CD4-positive, alpha-beta T cell treated with Interleukin-21 for 1 hour (primary cell): ENCODE measurements at regions not wholly inside any gene's neighbourhood (a gene's known extent, or its start where the extent isn't known, plus 50 kb on each side); places are given as distances from the start of the nearest gene placed in this dataset.
"Not testable (repeated sequence)": the region's sequence is repeated elsewhere in the genome, so short reads cannot be mapped to it uniquely, and the experiment has no call there.

Experiments used
- DNase-seq: peaks from one replicate; pipeline ENCODE4 v3.0.0-alpha.2; 2020

DNA sequence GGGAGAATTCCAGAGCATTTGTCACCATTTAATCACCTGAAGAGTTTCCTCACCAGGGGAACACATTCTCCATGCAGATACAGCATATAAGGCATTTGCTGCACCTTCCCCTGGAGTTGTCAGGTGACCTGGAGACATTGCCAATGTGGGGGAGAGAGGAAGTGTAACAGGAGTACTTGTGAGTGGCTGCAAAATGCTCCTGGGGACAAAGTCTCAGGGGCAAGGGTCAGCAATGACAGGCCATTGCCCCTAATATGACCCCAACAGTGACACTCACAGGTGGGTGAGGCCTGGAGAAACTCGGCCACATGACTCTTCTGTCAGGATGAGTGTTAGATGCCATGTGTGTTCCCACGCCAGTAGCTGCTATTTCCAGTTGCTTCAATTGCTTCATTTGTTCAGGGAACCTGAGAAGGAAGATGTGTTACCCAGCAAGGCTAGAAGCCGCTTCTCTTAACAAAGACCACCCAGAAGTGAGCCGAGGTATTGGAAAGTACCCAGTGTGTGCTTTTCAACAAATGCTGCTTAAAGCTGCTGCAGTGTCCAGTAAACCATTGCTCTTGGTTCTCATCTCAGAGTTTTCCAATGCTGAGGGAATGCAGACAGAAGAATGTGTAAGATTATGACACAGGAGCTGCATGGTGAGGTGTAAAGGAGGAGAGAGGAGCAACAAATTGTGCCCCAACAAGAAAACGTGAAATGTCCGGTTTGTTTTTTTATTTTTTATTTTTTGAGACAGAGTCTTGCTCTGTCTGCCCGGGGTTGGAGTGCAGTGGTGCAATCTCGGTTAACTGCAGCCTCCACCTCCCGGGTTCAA lies 128.2 kb upstream of the SLC44A1 start:
- no peak for DNase-seq

DNA sequence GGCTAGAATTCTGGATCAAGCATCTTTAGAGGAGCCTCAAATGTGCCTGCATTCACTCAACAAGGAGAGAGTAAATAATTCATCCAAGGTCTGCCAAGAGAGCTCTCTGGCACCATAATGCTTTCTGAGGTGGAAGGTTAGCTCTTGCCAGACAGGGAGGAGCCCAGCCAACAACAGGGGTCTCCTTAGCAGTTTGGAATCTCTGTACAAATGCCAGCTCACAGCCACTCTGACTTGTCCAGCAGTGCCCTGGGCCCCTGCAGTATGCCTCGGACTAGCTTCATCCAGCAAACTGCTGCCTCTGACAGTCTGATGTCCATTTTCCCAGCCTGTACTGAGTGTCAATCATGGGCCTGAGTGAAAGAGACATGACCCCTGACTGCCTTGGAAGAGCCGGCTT lies 127.2 kb upstream of the SLC44A1 start:
- DNase-seq = no peak

DNA sequence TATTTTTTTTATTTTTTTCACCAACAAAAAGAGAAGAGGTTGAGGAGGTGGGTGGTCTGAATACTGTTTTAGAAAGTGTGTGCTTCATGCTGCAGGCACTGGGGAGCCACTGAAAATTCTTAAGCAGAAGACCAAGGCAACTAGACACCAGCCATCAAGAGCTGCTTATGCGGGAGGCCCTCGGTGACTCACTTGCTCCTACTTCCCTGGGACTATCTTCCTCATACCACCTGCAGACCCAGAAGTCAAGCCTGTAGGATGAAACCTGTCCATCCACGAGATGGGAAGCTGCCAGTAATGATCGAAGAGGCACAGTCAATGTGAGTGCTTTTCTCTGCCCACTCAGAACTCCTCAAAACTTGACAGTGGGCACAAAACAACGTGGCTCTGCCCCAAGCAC lies 125.8 kb upstream of the SLC44A1 start:
- DNase-seq = no peak

DNA sequence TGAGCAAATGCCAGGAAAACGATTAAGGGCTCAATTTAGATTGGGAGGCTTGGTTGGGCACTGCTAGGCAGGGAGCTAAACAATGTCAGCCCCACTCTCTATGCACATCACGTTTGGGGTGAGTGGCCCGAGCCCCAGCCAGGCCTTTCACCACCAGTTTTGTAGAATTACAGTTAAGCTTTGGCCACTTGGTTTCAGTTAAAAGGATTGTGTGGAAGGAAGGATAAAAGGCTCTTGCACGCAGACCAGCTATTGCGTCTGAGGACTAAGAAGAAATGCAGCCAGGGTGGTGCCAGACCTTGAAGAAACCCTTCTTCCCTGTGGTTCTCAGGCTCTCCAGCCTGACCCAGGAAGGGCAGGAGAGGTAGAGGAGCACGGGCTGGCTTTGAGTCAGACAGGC lies 125.3 kb upstream of the SLC44A1 start:
- no peak for DNase-seq

DNA sequence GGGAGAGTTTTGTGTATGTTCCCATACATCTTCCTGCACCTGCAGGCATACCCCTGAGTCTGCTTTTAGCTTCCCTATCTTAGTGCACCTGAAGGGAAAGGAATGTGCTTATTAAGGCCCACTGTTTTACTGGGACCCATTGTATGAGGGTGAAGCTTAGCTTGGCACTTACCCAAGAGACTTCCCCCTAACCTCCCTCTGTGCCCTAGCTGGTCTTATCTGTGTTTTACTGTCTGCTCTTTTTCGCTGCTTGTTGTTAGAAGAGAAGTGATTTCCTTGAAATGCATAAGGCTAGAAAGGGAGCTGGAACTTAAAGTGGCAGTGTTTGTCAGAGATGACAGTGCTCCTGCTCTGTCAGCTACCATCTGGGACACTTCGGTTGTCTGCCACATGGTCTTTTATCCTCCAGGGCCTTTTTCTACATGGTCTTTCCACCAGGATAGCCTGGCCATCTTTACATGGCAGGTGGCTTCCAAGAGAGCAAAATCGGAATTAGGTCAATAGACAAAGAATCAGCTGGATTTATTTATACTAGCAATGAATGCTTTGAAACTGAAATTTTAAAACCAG lies 122.5 kb upstream of the SLC44A1 start:
- DNase-seq = no peak

DNA sequence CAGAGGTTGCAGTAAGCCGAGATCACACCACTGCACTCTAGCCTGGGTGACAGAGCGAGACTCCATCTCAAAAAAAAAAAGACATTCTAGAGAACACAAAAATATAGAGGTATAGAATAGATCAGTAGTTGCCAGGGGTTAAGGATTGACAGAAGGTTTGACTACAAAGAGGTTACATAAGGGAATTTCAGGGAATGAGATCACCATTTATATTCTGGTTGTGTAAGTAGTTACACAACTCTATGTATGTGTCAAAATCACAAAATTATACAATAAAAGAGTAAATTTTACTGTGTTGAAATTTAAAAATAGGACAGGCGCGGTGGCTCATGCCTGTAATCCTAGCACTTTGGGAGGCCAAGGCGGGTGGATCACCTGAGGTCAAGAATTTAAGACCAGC lies 119.9 kb upstream of the SLC44A1 start:
- not testable (repeated sequence) for DNase-seq

DNA sequence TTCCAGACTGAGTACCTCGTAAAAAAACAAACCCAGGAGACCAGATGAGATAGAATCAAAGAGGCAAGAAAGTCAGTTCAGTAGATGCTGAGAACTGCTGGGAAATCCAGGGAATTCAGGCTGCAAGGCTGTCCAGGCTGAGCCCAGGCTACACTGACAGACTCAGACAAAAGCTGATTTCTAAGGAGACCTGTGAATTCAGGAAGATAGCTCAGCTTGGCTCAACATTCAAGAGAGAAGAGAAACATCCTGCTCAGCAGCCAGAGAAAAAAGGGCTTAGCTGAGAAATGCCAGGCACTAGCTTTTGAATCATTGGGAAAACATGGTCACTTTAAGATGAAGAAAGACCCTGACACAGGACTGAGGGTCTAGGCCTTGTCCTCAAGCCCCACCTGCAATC lies 118.2 kb upstream of the SLC44A1 start:
- no peak for DNase-seq

DNA sequence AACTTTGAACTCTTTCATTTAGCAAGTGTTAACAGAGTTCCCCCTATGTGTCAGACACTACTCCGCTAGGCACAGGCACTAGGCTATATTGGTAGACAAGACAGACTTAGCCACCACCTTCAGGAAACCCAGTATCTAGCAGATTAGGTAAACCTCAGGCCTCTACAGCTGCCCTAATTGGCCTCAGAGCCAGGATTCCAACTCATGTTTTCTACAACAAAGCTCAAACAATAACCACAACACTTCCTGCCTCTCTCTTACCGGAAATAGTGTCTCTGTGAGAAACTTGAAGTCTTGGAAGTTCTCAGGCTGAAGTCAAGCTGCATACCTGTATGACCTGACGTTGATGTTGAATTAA lies 116.6 kb upstream of the SLC44A1 start:
- peak; percentile 84 for DNase-seq

DNA sequence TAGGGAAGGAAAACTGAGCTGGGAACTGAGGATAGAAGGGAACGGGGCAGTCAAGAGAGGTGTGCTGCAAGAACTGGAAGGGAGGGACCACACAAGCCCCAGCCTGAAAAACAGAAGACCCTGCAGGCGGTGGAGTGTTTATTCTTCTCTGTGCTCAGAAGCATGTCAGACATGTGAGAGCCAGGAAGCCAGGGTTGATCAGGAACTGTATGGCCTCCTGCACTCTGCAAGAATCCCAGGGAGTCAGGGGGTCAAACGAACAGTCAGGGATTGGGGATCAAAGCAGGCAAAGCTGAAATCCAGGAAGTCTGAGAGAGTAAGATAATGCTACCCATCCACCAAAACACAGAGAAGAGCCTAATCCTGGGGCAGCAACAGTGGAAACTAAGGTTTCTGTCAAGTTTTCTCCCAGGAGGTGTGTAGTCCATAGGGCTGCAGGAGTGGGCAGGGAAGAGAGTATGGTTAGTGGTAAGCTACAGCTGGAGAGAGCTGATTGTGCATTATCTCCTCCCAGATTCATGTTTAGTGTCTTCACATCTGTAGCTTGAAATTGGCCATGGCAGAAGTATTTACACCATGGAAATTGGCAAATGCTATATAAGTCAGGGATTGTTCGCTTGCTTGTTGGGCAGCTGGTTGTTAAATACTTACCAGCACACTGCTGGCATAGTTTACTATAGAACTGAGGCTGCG lies 115.4 kb upstream of the SLC44A1 start:
- DNase-seq = no peak

DNA sequence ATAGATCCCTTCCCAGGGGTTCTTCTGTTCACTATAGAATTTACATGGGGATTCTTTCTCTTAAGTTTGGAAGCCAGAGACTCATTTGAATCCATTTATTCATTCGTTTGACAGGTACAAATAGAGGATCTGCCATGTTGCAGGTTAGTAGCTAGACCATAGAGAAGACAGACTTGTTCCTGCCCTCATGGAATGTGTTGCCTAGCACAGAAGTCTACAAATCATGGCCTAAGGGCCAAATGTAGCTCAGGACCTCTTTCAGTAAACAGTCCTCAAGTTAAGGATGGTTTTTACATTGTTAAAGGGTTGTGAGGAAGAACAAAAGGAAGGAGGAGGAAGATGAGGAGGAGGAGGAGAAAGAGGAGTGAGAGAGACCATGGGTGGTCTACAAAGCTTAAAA lies 114.7 kb upstream of the SLC44A1 start:
- DNase-seq = no peak

DNA sequence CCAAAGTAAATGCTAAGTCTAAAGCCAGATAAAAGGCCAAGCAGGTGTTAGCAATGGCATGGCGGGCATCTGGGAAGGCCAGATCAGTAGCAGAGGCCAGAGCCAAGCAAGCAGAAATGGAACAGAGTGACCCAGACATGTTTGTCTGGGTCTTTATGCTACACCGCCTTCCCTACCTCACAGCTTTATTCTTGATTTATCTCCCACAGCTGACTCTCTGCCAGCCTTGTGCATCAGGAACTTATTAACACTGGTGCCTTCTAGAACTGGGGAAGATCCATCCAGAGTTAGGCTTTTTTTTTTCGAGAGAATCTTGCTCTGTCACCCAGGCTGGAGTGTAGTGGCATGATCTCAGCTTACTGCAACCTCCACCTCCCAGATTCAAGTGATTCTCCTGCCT lies 112.5 kb upstream of the SLC44A1 start:
- no peak for DNase-seq

DNA sequence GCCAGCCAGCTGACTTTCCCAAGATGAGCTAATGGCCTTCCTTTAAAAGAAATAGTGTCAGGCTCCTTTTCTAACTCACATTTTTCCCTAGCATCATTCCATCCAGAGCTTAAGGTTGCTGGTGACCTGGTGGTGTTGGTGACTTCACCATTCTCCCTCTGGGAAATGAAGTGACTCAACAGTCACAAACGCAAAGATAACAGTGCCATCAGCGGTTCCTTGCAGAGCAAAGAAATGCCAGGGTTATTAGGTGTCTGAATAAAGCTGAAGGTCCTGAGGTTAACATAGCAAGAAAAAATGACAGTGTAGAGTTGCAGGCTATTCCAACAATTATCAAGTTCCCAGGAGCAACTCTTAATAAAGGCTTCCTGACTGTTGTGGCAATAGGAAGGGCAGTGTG lies 111.8 kb upstream of the SLC44A1 start:
- no peak for DNase-seq

DNA sequence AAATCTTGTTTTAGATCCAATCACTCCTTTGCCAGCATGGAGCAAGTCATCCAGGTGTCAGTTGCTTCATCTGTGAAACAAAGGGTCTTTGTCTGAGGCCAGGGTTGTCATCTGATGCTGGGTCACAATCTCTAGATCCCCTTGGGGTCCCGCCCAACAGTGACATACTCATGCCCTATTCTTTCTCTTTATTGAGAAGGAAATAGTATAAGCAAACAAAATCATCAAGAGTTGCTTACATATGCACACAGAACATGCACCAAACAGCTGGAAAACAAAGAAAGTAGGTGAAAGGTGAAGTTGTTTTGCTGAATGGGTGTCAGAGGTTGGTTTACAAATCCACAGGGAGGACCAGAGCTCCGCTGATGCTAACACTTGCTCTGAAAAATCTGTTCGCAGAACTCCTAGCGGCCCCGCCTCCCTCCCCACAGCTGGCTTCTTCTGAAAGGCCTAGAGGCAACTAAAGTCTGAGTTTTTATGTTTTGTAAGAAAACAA lies 106.1 kb upstream of the SLC44A1 start:
- DNase-seq = no peak

DNA sequence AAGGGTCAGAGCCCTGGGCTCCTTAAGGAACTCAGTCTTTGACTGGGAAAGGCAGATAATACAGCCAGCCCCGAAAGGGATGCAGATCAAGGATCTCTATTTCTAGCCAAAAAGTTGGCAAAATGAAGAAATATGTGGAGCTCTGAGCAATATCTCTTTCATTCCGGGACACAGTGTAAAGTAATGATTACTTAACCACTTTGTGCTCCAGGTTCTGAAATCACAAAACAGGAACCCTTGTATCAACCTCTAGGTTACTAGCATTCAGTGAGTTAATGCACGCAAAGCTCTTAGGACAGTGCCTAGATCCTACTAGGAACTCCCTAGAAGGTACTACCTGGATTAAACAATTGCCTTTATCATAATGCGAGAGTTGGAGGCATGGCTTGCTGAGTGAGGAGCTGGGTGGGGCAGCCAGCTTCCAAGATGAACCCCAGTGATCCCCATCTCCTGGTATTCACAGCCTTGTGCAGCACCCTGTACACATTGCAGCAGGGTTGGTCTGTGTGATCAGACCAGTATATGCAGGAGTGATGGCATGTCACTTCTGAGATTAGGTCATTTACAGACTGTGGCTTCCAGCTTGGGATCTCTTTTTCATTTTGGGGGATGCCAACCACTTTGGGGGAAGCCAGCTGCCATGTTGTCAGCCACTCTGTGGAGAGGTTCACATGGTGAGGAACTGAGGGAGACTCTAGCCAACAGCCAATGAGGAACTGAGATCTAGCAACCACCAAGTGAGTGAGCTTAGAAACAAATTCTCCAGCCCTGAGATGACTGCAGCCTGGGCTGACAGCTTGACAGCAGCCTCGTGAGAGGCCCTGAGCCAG lies 103.1 kb upstream of the SLC44A1 start:
- no peak for DNase-seq

DNA sequence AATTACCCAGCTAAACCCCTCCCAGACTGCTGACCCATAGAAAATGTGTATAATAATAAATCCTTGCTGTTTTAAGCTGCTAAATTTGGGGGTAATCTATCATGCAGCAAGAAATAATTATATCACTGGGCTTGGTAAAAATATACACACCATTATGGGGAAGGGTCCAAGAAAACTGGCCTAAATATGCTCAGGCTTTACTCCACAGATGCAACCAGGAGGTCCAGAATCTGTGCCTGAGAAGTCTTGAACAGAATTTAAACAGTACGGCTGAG lies 102.5 kb upstream of the SLC44A1 start:
- no peak for DNase-seq

DNA sequence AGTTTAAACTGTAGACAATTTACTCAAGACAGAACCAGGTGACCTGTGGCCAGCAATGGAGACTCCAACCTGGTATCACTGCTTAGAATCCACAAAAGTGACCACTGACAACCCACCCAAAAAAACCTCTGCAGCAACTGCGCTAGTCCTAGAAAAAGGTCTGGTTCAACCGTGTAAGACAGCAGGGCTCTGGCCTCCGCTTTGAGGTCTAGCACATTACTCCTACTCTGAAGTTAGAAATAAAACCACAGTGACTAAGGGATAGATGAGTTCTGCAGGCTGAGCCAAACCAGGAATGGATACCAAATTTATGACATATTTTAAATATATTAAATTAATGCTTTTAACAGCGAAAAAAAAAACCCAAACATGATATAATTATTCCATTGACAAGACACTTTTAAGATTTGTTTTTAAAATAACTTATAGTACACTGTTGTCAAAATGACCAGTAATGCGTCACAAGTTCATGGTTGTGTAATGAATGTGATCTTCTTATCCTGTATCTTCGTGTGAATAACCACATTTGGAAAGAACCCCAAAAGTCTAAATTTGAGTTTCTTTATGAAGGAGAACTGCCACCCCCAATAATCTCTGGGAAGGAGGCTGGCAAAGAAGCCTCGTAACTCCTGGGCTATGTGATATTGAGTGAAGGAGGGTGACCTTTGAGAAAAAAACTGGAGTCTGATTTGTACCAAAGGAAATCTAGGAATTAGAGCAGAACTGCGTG lies 101.9 kb upstream of the SLC44A1 start:
- DNase-seq = no peak

DNA sequence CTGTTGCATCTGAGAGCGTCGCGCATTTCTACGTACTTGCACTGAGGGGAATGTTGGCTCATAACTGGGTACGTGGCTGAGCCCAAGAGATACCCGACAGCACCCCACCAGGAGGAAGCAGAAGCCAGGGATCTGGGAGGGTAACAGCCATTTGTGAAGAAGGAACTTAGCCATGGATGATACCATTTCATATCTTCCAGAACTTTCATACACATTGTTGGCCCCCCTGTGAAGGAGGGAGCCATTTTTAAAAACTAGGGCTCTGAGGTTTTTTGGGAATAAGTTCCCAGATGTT lies 101.4 kb upstream of the SLC44A1 start:
- DNase-seq = no peak

DNA sequence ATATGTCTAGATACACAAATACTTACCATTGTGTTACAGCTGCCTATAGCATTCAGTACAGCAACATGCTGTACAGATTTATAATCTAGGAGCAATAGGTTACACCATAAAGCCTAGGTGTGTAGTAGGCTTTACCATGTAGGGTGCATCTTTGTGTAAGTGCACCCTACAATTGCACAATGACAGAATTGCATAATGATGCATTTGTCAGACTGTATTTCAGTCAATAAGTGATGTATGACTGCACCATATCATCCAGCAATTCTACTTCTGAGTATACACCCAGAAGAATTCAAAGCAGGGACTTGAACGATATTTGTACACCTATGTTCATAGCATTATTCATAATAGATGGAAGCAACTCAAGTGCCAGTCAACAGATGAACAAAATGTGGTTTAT lies 100.4 kb upstream of the SLC44A1 start:
- DNase-seq = no peak

DNA sequence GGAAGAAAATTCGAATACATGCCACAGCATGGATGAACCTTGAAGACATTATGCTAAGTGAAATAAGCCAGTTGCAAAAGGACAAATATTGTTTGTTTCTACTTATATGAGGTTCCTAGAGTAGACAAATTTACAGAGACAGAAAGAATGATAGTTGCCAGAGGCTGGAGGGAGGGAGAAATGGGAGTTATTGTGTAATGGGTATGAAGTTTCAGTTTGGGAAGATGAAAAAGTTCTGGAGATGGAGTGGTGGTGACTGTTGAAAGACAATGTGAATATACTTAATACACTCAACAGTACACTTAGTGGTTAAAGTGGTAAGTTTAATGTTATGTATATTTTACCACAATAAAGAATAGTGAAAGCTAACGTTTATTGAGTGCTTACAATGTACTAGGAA lies 99.6 kb upstream of the SLC44A1 start:
- DNase-seq = no peak

DNA sequence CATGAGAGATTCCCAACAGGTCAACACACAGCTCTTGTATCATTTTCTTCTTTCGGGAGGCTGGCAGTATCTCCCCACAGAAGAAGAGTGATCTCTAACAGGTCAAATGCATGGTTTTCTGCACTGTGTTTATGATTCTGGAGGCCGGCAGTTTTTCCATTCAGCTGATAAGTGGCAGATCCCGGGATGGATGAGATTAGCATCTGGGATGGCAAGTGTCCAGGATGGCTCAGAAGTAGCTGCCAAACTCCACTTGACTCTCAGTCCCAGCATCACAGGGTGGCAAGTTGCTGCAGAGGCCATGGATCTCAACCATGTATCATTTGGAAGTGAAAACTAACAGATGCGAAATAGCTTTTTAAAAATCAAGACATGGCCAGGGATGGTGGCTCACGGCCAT lies 97.8 kb upstream of the SLC44A1 start:
- DNase-seq = no peak

DNA sequence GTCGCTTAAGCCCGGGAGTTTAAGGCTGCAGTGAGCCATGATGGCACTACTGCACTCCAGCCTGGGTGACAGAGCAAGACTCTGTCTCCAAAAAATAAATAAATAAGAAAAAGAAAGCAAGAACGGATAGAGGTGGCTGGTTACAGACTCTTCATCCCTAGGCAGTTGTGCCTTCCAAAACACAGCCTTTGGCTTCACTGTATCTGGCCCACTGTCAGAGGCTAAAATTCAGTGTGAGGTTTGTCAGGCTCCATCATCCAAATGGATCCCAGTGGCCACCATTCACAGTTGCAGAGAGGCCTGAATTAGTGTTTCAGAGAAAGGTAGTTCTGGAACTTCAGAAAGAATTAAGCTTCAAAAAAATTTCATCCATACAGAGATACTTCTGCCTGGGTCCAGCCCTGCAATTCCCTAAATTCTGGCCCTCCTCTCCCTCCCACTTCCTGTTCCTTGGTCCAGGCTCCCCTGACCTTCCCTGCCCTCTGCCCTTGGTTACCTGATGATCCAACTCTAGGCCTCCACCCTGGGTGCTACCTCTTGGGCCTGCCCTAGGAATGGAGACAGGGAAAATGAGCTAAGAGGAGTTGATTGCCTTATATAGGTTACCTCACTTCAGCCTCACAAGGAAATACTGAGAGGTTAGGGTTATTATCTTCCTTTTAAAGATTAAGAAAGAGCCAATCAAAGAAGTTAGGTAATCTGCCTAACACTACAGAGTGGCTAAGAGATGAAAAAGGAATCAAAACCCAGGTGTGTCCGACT lies 97.2 kb upstream of the SLC44A1 start:
- DNase-seq = no peak

DNA sequence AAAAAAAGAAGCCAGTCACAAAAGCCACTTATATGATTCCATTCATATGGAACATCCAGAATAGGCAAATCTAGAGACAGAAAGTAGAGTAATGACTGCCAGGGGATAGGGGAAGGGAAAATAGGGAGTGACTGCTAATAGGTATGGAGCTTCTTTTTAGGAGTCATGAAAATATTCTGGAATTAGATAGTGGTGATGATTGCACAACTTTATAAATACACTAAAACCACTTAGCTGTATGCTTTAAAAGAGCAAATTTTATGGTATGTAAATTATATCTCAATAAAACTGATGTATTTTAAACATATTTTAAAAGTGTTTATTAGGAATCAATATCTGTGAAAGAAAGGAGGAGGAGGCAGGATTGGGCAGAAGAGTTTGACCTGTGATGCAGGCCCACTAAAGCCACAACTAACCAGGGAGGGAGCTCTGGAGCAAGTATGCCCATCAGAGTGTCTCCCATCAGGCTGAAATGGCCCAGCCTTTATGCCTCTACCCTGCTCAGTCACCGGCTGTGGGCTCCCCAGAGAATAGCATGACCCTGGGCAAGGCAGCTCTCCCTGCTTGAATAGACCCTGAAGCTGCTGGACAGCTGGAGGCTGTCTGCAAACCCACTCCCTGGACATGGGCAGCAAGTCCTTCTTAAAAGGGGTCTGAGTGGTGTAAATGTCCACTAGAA lies 96.0 kb upstream of the SLC44A1 start:
- DNase-seq = no peak
